C4-2B (cell line): ENCODE measurements at regions not wholly inside any gene's neighbourhood (a gene's known extent, or its start where the extent isn't known, plus 50 kb on each side); places are given as distances from the start of the nearest gene placed in this dataset.

Experiments used
- H3K27ac ChIP-seq: fragments of 450-650 bp; 2 replicates; pipeline ENCODE4 v1.5.1; 2017
- ZFX ChIP-seq: fragments of 450-650 bp; IDR thresholded peaks from 2 replicates; pipeline ENCODE4 v1.6.1; 2017
- TF ChIP-seq, protein P1 (sequence below): fragments of 450-650 bp; conservative IDR thresholded peaks from 2 replicates; pipeline ENCODE4 v1.5.1; 2017; ENCODE audit warnings: mild to moderate bottlenecking

DNA sequence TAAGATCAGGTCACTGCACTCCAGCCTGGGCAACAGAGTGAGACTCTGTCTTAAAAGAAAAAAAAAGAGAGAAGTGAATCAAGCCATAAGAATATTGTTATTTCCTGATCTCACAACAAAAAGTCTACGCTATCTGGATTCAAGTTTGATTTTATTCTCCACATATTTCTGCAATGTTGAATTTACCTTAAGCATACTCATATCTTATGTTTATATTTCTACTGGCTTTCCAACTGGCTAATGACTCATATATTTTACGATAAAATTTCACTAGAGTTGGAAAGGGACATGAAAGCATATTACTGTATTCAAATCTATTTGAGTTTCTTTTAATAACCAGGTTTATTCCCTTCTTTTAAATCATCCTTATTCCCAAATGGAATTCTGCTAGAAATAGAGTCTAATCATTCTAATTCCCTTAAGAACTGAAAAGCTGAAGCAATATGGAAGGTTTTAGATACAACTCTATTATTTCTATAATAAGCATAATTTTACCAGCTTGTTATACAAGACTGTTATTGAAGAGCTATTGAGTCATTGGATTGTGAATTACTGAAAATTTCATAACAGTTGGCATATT, 276.9 kb upstream of the HS3ST5 start:
- TF ChIP-seq, protein P1, sequence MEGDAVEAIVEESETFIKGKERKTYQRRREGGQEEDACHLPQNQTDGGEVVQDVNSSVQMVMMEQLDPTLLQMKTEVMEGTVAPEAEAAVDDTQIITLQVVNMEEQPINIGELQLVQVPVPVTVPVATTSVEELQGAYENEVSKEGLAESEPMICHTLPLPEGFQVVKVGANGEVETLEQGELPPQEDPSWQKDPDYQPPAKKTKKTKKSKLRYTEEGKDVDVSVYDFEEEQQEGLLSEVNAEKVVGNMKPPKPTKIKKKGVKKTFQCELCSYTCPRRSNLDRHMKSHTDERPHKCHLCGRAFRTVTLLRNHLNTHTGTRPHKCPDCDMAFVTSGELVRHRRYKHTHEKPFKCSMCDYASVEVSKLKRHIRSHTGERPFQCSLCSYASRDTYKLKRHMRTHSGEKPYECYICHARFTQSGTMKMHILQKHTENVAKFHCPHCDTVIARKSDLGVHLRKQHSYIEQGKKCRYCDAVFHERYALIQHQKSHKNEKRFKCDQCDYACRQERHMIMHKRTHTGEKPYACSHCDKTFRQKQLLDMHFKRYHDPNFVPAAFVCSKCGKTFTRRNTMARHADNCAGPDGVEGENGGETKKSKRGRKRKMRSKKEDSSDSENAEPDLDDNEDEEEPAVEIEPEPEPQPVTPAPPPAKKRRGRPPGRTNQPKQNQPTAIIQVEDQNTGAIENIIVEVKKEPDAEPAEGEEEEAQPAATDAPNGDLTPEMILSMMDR: no peak
- no peak for TF ChIP-seq ZFX
- H3K27ac ChIP-seq: no peak overlapping the region

DNA sequence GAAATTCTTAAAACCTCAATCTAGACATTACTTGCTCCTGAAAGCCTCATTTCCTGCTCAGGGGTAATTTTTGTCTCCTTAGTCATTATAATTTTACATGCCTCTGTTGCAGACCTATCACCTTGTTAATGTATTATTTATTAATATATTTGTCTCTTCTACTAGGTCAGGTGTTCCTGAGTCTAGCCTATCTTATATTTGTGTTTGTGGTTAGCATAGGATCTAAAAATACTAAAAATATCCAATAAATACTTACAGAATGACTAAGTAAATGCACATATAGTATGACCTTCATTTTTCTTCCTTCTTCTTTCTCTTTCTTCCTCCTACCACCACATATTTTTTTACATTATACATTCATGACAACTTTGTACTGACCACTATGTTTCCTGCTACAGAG, 268.9 kb upstream of the HS3ST5 start:
- TF ChIP-seq, protein P1: no peak
- TF ChIP-seq ZFX: no peak
- H3K27ac ChIP-seq: no peak overlapping the region

DNA sequence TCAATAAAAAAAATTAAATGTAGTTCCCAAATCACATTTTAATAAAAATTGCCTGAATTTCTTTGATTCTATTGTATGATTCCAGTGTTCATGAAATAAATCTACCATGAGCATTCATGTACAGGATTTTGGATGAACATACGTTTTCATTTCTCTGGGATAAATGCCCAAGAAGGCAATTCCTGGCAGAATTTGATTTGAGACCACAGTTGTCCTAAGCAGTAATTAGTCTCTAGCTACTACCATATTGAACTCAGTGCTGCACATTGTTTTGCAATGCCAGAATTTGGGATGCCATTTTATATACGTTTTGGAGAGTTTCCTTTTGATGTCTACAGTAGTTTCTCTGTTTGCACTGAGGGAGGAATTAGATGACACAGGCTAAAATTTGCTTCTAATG, 265.3 kb upstream of the HS3ST5 start:
- TF ChIP-seq, protein P1: no peak
- TF ChIP-seq ZFX: no peak
- no peak overlapping the region for H3K27ac ChIP-seq

DNA sequence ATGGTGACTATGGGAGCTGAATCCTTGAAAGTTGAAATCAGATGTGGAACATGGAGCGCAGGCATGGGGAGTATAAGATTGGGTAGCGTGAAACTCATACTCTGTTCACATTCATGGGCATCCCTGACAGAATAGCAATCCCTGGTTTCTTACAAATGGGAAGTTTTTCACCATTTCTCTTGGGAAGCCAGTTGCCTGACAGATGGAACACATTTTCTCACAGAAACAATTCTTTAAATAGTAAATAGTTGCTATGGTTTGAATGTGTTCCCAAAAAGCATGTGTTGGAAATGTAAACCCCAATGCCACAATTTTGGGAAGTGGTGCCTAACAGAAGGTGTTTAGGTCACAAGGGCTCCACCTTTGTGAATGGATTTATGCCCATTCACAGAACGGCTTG, 262.8 kb upstream of the HS3ST5 start:
- no peak for TF ChIP-seq ZFX
- no peak overlapping the region for H3K27ac ChIP-seq

DNA sequence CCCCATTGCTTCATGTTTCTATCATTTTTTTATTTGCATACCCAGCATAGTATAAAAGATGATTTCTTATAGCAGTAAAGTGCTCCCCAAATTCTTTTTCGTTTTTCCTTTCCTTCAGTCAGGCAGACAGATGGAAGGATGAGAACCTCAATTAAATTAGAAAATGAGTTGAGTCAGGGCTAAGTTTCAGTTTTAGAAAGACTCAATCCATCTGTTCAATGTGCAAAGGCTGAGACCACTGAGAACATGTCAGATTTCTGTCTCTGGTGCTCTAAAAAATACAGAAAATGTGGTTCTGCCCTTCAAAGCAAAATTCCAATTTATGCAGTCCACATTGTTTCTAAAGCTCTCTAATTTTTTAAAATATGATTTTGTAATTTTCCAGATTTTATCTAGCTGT, 257.6 kb upstream of the HS3ST5 start:
- no peak for TF ChIP-seq ZFX
- TF ChIP-seq, protein P1: no peak
- no peak overlapping the region for H3K27ac ChIP-seq

DNA sequence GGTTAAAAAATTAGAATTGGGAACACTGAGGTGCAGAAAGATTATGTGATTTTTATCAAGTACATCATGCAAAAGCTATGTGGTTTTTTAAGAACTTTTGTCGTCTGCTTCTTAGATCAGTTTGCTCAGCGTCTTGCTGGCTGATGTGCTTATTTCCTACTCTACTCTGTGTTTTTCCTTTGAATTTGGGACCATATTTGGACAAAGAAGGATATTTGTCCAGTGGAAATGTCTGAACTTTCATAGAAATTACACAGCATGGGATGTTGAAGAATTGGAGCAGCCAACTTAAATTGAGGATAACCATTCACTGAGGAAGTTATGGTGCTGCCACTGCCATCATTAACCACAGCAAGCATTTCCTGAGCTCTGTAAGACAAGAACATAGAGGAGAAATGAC, 252.8 kb upstream of the HS3ST5 start:
- no peak for TF ChIP-seq ZFX
- TF ChIP-seq, protein P1: no peak
- H3K27ac ChIP-seq: no peak overlapping the region

DNA sequence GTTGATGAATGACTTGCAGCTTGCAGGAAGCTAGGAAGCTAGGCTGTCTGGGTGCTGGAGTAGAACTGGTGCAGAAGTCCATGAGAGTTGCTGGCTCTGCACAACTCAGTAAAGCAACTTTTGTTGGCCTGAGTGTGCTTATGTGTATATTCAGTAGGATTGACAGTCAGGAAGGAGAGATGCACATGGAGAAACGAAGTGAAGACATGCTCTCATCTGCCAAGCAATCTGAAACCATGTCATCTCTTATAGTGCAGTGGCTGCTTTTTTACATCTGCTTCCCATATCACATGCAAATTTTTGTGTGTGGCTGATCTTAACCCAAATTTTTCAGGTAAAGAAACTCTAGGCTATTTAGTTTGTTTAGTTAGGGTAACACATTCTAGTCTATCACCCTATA, 252.4 kb upstream of the HS3ST5 start:
- H3K27ac ChIP-seq: no peak overlapping the region
- no peak for TF ChIP-seq ZFX
- TF ChIP-seq, protein P1: no peak

DNA sequence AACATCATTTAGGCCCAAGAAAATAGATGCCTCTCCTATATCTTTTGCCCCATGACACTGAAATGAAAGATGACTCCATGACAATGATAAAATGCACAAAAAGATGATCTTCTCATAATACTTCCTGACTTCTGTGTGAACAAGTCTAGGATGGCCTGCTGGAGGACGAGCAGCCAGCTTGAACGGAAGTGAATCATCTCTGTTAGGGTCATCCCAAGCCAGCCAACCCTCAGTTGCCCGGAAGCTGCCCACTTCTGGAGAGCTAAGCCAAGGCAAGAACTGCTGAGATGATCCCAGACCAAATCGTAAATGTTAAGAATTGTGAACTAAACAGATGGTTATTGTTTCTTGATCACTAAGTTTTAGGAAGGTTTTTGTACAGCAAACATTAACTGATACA, 249.7 kb upstream of the HS3ST5 start:
- TF ChIP-seq ZFX: no peak
- TF ChIP-seq, protein P1: no peak
- no peak overlapping the region for H3K27ac ChIP-seq
